Urothelium cell line (cell line): ENCODE measurements at regions not wholly inside any gene's neighbourhood (a gene's known extent, or its start where the extent isn't known, plus 50 kb on each side); places are given as distances from the start of the nearest gene placed in this dataset.

ENCODE experiments used
- DNase-seq: peaks from one replicate; pipeline ENCODE4 v3.0.0; 2011; ENCODE audit warnings: low spot score, mixed read lengths
- FAIRE-seq: peaks from 2 replicates; lab custom pipeline; 2011; peaks lifted over from hg19 to GRCh38; lab: Jason Lieb, UNC

- DNase-seq (no peak), FAIRE-seq (peak; percentile 46)
Observed at GRCh38 chr19:30266687-30267086, 105.5 kb upstream of the ZNF536 start.

- FAIRE-seq (peak; percentile 27), DNase-seq (no peak)
Observed at GRCh38 chr19:30267332-30267731, 104.9 kb upstream of the ZNF536 start.

- FAIRE-seq: no peak
Observed at GRCh38 chr19:30268601-30269000, 103.6 kb upstream of the ZNF536 start.

GRCh38 chr19:30269638-30270037, 102.5 kb upstream of the ZNF536 start:
- FAIRE-seq: no peak

More at GRCh38 chr19:30268601-30269000, 103.6 kb upstream of the ZNF536 start:
- no peak for DNase-seq

GRCh38 chr19:30271816-30272215, 100.4 kb upstream of the ZNF536 start:
- FAIRE-seq (no peak), DNase-seq (no peak)

More at GRCh38 chr19:30269638-30270037, 102.5 kb upstream of the ZNF536 start:
- DNase-seq: no peak

GRCh38 chr19:30272554-30272953, 99.6 kb upstream of the ZNF536 start:
- DNase-seq (no peak), FAIRE-seq (no peak)

- FAIRE-seq (no peak), DNase-seq (no peak)
Observed at GRCh38 chr19:30273184-30273583, 99.0 kb upstream of the ZNF536 start.

GRCh38 chr19:30274987-30275386, 97.2 kb upstream of the ZNF536 start:
- no peak for FAIRE-seq
- no peak for DNase-seq

- FAIRE-seq: no peak
- no peak for DNase-seq
Observed at GRCh38 chr19:30276011-30276882, 95.9 kb upstream of the ZNF536 start.

- FAIRE-seq (no peak), DNase-seq (no peak)
Observed at GRCh38 chr19:30276883-30277280, 95.3 kb upstream of the ZNF536 start.

- FAIRE-seq: no peak
- DNase-seq: no peak
Observed at GRCh38 chr19:30277941-30278881, 94.0 kb upstream of the ZNF536 start.

GRCh38 chr19:30278882-30279254, 93.3 kb upstream of the ZNF536 start:
- FAIRE-seq: no peak

GRCh38 chr19:30280018-30280417, 92.2 kb upstream of the ZNF536 start:
- DNase-seq: no peak
- peak; percentile 42 for FAIRE-seq

More at GRCh38 chr19:30278882-30279254, 93.3 kb upstream of the ZNF536 start:
- no peak for DNase-seq

GRCh38 chr19:30281906-30282305, 90.3 kb upstream of the ZNF536 start:
- FAIRE-seq (no peak), DNase-seq (no peak)

- FAIRE-seq: no peak
- DNase-seq: no peak
Observed at GRCh38 chr19:30283556-30283955, 88.6 kb upstream of the ZNF536 start.

- DNase-seq (no peak), FAIRE-seq (peak; percentile 20)
Observed at GRCh38 chr19:30284209-30284608, 88.0 kb upstream of the ZNF536 start.

- DNase-seq (no peak), FAIRE-seq (no peak)
Observed at GRCh38 chr19:30284885-30285284, 87.3 kb upstream of the ZNF536 start.

- FAIRE-seq (no peak), DNase-seq (no peak)
Observed at GRCh38 chr19:30286378-30286777, 85.8 kb upstream of the ZNF536 start.

GRCh38 chr19:30287259-30287658, 84.9 kb upstream of the ZNF536 start:
- peak; percentile 59 for FAIRE-seq
- DNase-seq: no peak

- no peak for DNase-seq
- no peak for FAIRE-seq
Observed at GRCh38 chr19:30287973-30288372, 84.2 kb upstream of the ZNF536 start.

- FAIRE-seq: no peak
- no peak for DNase-seq
Observed at GRCh38 chr19:30288911-30289310, 83.3 kb upstream of the ZNF536 start.

- DNase-seq (no peak), FAIRE-seq (no peak)
Observed at GRCh38 chr19:30289336-30289735, 82.8 kb upstream of the ZNF536 start.
